ENCODE measurements at regions not wholly inside any gene's neighbourhood (a gene's known extent, or its start where the extent isn't known, plus 50 kb on each side); places are given as distances from the start of the nearest gene placed in this dataset.
A peak's percentile ranks its signal among the peaks of the same experiment; 100 is the strongest.

- no peak for TF ChIP-seq ATF1 (CRISPR knock-in tag; IDR thresholded peaks at IDR 0.05)
Measured at GRCh38 chr4:140254651-140255299, 100.8 kb upstream of the MAML3 start (continued).

- peaks cover 61% of the 10 kb centered on the region for H3K4me1 Mint-ChIP-seq
- POLR2A ChIA-PET = interaction anchor here (0.5 to 3.7 kb wide), 3 partner anchors 16 to 176 kb away, joined by 3 to 20 read pairs (median 5); no protein-coding TSS in a partner anchor
- no peak for ATAC-seq
Measured at GRCh38 chr4:140253556-140254027, 99.6 kb upstream of the MAML3 start.

More at GRCh38 chr4:140253556-140254027, 99.6 kb upstream of the MAML3 start:
- Mint-ChIP-seq H3K4me3 (peak overlapping the region; percentile 58), H3K9me3 (no peaks in the 10 kb centered on the region), H3K36me3 (no peaks in the 10 kb centered on the region), H3K27me3 (ENCODE audit: low read depth) (peaks cover 49% of the 10 kb centered on the region), H3K27ac (no peak overlapping the region)
- CTCF ChIA-PET = interaction anchor here (0.6 to 4.6 kb wide), 30 partner anchors 9 to 587 kb away, joined by 3 to 60 read pairs (median 4); no protein-coding TSS in a partner anchor
- TF ChIP-seq SP1 (CRISPR knock-in tag; conservative IDR thresholded peaks at IDR 0.05) = no peak
- TF ChIP-seq GABPB1 (CRISPR knock-in tag; IDR thresholded peaks at IDR 0.05) = no peak
- no peak for TF ChIP-seq FOXP4 (CRISPR knock-in tag; IDR thresholded peaks at IDR 0.05)
- no peak for TF ChIP-seq IRF1 (CRISPR knock-in tag; IDR thresholded peaks at IDR 0.05)
- no peak for TF ChIP-seq ZNF532 (CRISPR knock-in tag; IDR thresholded peaks at IDR 0.05; ENCODE audit: borderline replicate concordance)
- TF ChIP-seq ZNF416 (CRISPR knock-in tag; IDR thresholded peaks at IDR 0.05) = no peak
- no peak for TF ChIP-seq MXD4 (CRISPR knock-in tag; IDR thresholded peaks at IDR 0.05; ENCODE audit: borderline replicate concordance)
- no peak for TF ChIP-seq E2F4 (CRISPR knock-in tag; IDR thresholded peaks at IDR 0.05; ENCODE audit: borderline replicate concordance, low read depth)
- TF ChIP-seq GTF2I (CRISPR knock-in tag; conservative IDR thresholded peaks at IDR 0.05) = no peak
- TF ChIP-seq RELA (CRISPR knock-in tag; IDR thresholded peaks at IDR 0.05; ENCODE audit: borderline replicate concordance) = no peak
- TF ChIP-seq PRDM15 (CRISPR knock-in tag; IDR thresholded peaks at IDR 0.05) = no peak
- no peak for TF ChIP-seq JAZF1 (CRISPR knock-in tag; IDR thresholded peaks at IDR 0.05)
- TF ChIP-seq ATF3 (CRISPR knock-in tag; conservative IDR thresholded peaks at IDR 0.05) = no peak
- TF ChIP-seq ZNF121 (CRISPR knock-in tag; IDR thresholded peaks at IDR 0.05) = no peak
- TF ChIP-seq ZNF232 (CRISPR knock-in tag; IDR thresholded peaks at IDR 0.05) = no peak
- no peak for TF ChIP-seq ZNF317 (CRISPR knock-in tag; IDR thresholded peaks at IDR 0.05; ENCODE audit: borderline replicate concordance, low read depth)
- no peak for TF ChIP-seq ZNF671 (CRISPR knock-in tag; IDR thresholded peaks at IDR 0.05)
- DNase-seq (ENCODE audit: low spot score) = no peak

Data from WTC11 (cell line).